ENCODE measurements at regions not wholly inside any gene's neighbourhood (a gene's known extent, or its start where the extent isn't known, plus 50 kb on each side); places are given as distances from the start of the nearest gene placed in this dataset.

GRCh38 chr2:20519309-20519708, 72.4 kb downstream of the RHOB start:
- H4K20me1 ChIP-seq (ENCODE audit: insufficient read depth): no peaks in the 10 kb centered on the region
- 92% methylated on average over 3 of the region's 3 CpGs for WGBS (ENCODE audit: low lambda C conversion rate)
- CTCF ChIA-PET: interaction anchor here (0.9 to 2.0 kb wide), 3 partner anchors 14 to 116 kb away, joined by 3 to 6 read pairs (median 6); partner anchors contain the start of gene RHOB
- H2AFZ ChIP-seq (ENCODE audit: low read depth): no peak overlapping the region
- H3K9ac ChIP-seq: no peak overlapping the region
- H3K9me3 ChIP-seq: no peaks in the 10 kb centered on the region
- no peaks in the 10 kb centered on the region for H3K27me3 ChIP-seq (ENCODE audit: insufficient read depth)
- H3K27ac ChIP-seq (ENCODE audit: low read depth in 2 of 2, low read length in 1 of 2): no peak overlapping the region
- no peak for DNase-seq
- H3K4me1 ChIP-seq (ENCODE audit: control insufficient read depth in 1 of 2, insufficient read depth in 2 of 2, low read depth in 1 of 2, low read length in 1 of 2): peaks cover 0 to 10% of the 10 kb centered on the region in 2 experiments; a peak in 2 of 4 replicates
- TF ChIP-seq IRF3 (IDR thresholded peaks at IDR 0.05; ENCODE audit: low read depth, low read length): no peak
- no peak for TF ChIP-seq CHD2 (IDR thresholded peaks at IDR 0.05; ENCODE audit: low read length, partially characterized antibody)
- TF ChIP-seq NRF1 (IDR thresholded peaks at IDR 0.05; ENCODE audit: low read depth, low read length): no peak
- TF ChIP-seq TEAD4 (IDR thresholded peaks at IDR 0.05; ENCODE audit: borderline replicate concordance, insufficient read depth): no peak
- no peak for TF ChIP-seq NFIC (IDR thresholded peaks at IDR 0.05; ENCODE audit: borderline replicate concordance)
- no peak for TF ChIP-seq MXI1 (IDR thresholded peaks at IDR 0.05; ENCODE audit: low read depth, low read length)
- TF ChIP-seq USF2 (IDR thresholded peaks at IDR 0.05; ENCODE audit: borderline replicate concordance, low read depth, low read length): no peak
- no peak for TF ChIP-seq POLR2AphosphoS5 (IDR thresholded peaks at IDR 0.05; ENCODE audit: low read depth, low read length)
- no peaks in the 10 kb centered on the region for H3K79me2 ChIP-seq (ENCODE audit: insufficient read depth)
- no peak overlapping the region for H3K4me2 ChIP-seq
- no peak overlapping the region for H3K4me3 ChIP-seq (ENCODE audit: low read depth in 2 of 2, low read length in 1 of 2)
- no peaks in the 10 kb centered on the region for H3K9me2 ChIP-seq
- no peaks in the 10 kb centered on the region for H3K36me3 ChIP-seq (replicated peaks in 1 of 2; ENCODE audit: control insufficient read depth in 1 of 2, insufficient read depth in 2 of 2, low read length in 1 of 2)
- POLR2A ChIA-PET: interaction anchor here (1.2 kb wide), 1 partner anchor 10 kb away, joined by 4 read pairs; no protein-coding TSS in a partner anchor
- peaks cover 3% of the 10 kb centered on the region for H3F3A ChIP-seq (replicated peaks; ENCODE audit: insufficient read depth)

GRCh38 chr2:20520128-20520527, 73.3 kb downstream of the RHOB start:
- Histone ChIP-seq H3K4me3 (ENCODE audit: low read depth in 2 of 2, low read length in 1 of 2) (no peak overlapping the region), H3K9ac (no peak overlapping the region), H3K4me1 (ENCODE audit: control insufficient read depth in 1 of 2, insufficient read depth in 2 of 2, low read depth in 1 of 2, low read length in 1 of 2) (peaks cover 4% of the 10 kb centered on the region in 2 experiments; a peak in 2 of 4 replicates), H4K20me1 (ENCODE audit: insufficient read depth) (no peaks in the 10 kb centered on the region), H2AFZ (ENCODE audit: low read depth) (no peak overlapping the region), H3K27ac (ENCODE audit: low read depth in 2 of 2, low read length in 1 of 2) (no peak overlapping the region), H3K27me3 (ENCODE audit: insufficient read depth) (no peaks in the 10 kb centered on the region), H3K4me2 (no peak overlapping the region), H3K79me2 (ENCODE audit: insufficient read depth) (no peaks in the 10 kb centered on the region), H3K36me3 (replicated peaks in 1 of 2; ENCODE audit: control insufficient read depth in 1 of 2, insufficient read depth in 2 of 2, low read length in 1 of 2) (no peaks in the 10 kb centered on the region), H3K9me3 (no peaks in the 10 kb centered on the region), H3K9me2 (no peaks in the 10 kb centered on the region), H3F3A (replicated peaks; ENCODE audit: insufficient read depth) (peaks cover 2% of the 10 kb centered on the region)
- ChIA-PET POLR2A (interaction anchor here (1.2 kb wide), 1 partner anchor 10 kb away, joined by 4 read pairs; no protein-coding TSS in a partner anchor), CTCF (interaction anchor here (2.0 kb wide), 1 partner anchor 74 kb away, joined by 6 read pairs; the partner anchor contains the start of gene RHOB)
- 82% methylated on average over 9 of the region's 10 CpGs for WGBS (ENCODE audit: low lambda C conversion rate)
- TF ChIP-seq NRF1 (IDR thresholded peaks at IDR 0.05; ENCODE audit: low read depth, low read length) (no peak), IRF3 (IDR thresholded peaks at IDR 0.05; ENCODE audit: low read depth, low read length) (no peak), RXRA (IDR thresholded peaks at IDR 0.05; ENCODE audit: borderline replicate concordance, low read depth) (no peak), REST (IDR thresholded peaks at IDR 0.05; ENCODE audit: low read depth, low read length) (no peak), TCF12 (IDR thresholded peaks at IDR 0.05) (no peak), YY1 (IDR thresholded peaks at IDR 0.05; ENCODE audit: low read depth) (no peak), CTCF (IDR thresholded peaks at IDR 0.05) (no peak), GATA2 (CRISPR knock-in tag; IDR thresholded peaks at IDR 0.05) (no peak), MXI1 (IDR thresholded peaks at IDR 0.05; ENCODE audit: low read depth, low read length) (no peak), SMC3 (IDR thresholded peaks at IDR 0.05; ENCODE audit: low read depth, low read length) (no peak), EP300 (IDR thresholded peaks at IDR 0.05; ENCODE audit: borderline replicate concordance in 1 of 2, low read depth in 1 of 2, low read length in 1 of 2) (no peak), RCOR1 (IDR thresholded peaks at IDR 0.05; ENCODE audit: low read length) (no peak)
- no peak for DNase-seq

Data from SK-N-SH (cell line).